Upper lobe of right lung (tissue), 1 donor: ENCODE measurements at regions not wholly inside any gene's neighbourhood (a gene's known extent, or its start where the extent isn't known, plus 50 kb on each side); places are given as distances from the start of the nearest gene placed in this dataset.

ENCODE experiments used
- ATAC-seq: fragments of 200-7000 bp; cut with Tn5 transposase; one replicate; pipeline ENCODE4 v1.9.1; 2020; ENCODE audit warnings: mild to moderate bottlenecking, moderate library complexity
- DNase-seq: peaks from one replicate; pipeline ENCODE4 v3.0.0-alpha.2; 2020
- H3K27ac ChIP-seq: fragments of 200-600 bp; one replicate; pipeline ENCODE4 v1.8.0; 2022
- H3K27me3 ChIP-seq: fragments of 200-600 bp; one replicate; pipeline ENCODE4 v1.8.0; 2022; ENCODE audit warnings: mild to moderate bottlenecking
- H3K36me3 ChIP-seq: fragments of 200-600 bp; one replicate; pipeline ENCODE4 v1.8.0; 2022
- H3K4me1 ChIP-seq: fragments of 200-600 bp; one replicate; pipeline ENCODE4 v1.8.0; 2022
- H3K4me3 ChIP-seq: fragments of 200-600 bp; one replicate; pipeline ENCODE4 v1.8.0; 2022; ENCODE audit warnings: mild to moderate bottlenecking
- H3K9me3 ChIP-seq: fragments of 200-600 bp; one replicate; pipeline ENCODE4 v1.8.0; 2022
- intact Hi-C: fragments of 100-400 bp; cut with DNase I; formaldehyde crosslinking; loops from one replicate; pipeline ENCODE4 v1.11.0; 2022
- TF ChIP-seq, protein P1 (sequence below): fragments of 200-600 bp; IDR thresholded peaks from one replicate; pipeline ENCODE4 v1.8.0; 2022; ENCODE audit warnings: antibody characterized with exemption
- donor health status: DM: no; HTN: yes; CAD: no; lungs with severe emphysema.

- Histone ChIP-seq H3K9me3 (no peaks in the 10 kb centered on the region), H3K27ac (peak overlapping the region; percentile 24), H3K36me3 (no peaks in the 10 kb centered on the region), H3K4me3 (no peak overlapping the region), H3K4me1 (peaks cover 26% of the 10 kb centered on the region), H3K27me3 (no peaks in the 10 kb centered on the region)
- intact Hi-C loops = no loop called here
- no peak for ATAC-seq
- TF ChIP-seq, protein P1, sequence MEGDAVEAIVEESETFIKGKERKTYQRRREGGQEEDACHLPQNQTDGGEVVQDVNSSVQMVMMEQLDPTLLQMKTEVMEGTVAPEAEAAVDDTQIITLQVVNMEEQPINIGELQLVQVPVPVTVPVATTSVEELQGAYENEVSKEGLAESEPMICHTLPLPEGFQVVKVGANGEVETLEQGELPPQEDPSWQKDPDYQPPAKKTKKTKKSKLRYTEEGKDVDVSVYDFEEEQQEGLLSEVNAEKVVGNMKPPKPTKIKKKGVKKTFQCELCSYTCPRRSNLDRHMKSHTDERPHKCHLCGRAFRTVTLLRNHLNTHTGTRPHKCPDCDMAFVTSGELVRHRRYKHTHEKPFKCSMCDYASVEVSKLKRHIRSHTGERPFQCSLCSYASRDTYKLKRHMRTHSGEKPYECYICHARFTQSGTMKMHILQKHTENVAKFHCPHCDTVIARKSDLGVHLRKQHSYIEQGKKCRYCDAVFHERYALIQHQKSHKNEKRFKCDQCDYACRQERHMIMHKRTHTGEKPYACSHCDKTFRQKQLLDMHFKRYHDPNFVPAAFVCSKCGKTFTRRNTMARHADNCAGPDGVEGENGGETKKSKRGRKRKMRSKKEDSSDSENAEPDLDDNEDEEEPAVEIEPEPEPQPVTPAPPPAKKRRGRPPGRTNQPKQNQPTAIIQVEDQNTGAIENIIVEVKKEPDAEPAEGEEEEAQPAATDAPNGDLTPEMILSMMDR = no peak
- no peak for DNase-seq
These were observed 226.0 kb downstream of the SNX18 start for GRCh38 chr5:54743581-54743980.

- no peak for DNase-seq
These were observed 224.9 kb downstream of the SNX18 start for GRCh38 chr5:54742417-54742891.

DNA sequence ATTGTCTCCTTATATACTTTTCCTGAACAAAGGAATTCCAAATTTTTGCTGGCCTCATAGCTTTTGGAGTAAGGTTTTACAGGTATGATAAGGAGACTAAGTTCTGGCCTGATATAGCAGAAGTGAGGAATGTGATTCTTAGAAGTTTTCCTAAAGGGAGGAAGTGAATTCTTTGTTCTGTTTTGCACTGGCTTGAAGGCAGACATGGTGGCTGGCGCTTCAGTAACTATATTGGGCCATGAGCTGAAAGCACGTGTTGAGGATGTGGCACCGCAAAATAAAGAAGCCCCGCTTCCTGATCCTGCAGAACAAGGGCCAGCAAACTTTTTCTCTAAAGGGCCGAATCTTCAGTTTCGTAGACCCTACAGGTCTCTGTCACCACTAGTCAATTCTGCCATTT is 224.2 kb downstream of the SNX18 start:
- Histone ChIP-seq H3K4me1 (peaks cover 26% of the 10 kb centered on the region), H3K4me3 (no peak overlapping the region), H3K36me3 (no peaks in the 10 kb centered on the region), H3K9me3 (no peaks in the 10 kb centered on the region), H3K27me3 (no peaks in the 10 kb centered on the region), H3K27ac (no peak overlapping the region)
- ATAC-seq (no peak), DNase-seq (no peak)
- TF ChIP-seq, protein P1 = no peak
- intact Hi-C loops = no loop called here

More at GRCh38 chr5:54742417-54742891, 224.9 kb downstream of the SNX18 start:
- H3K36me3 ChIP-seq = no peaks in the 10 kb centered on the region
- no peaks in the 10 kb centered on the region for H3K9me3 ChIP-seq
- peaks cover 26% of the 10 kb centered on the region for H3K4me1 ChIP-seq
- intact Hi-C loops = no loop called here
- TF ChIP-seq, protein P1 = no peak
- H3K27ac ChIP-seq = no peak overlapping the region
- no peaks in the 10 kb centered on the region for H3K27me3 ChIP-seq
- no peak overlapping the region for H3K4me3 ChIP-seq
- ATAC-seq = peak; percentile 26

DNA sequence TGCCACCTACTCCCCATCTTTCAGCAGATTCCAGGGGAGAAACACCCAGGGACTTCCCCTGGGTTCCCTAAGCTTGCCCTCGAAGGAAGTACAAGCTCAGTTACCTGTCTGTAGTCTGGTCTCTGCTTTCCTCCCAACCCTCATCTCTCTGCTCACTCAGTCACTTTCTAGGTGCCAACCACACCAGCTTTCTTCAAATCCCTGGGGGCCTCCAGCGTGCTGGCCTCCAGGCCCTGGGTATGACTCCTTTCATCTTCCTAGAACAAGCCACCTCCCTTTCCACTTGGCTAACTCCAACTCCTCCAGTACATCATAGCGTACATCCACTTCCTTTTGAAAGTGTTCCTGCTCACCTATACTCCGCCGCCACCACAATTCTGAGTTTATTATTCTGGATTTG is 222.6 kb downstream of the SNX18 start:
- DNase-seq (no peak), ATAC-seq (no peak)
- H3K4me3 ChIP-seq = no peak overlapping the region
- no peaks in the 10 kb centered on the region for H3K27me3 ChIP-seq
- H3K27ac ChIP-seq = no peak overlapping the region
- peaks cover 23% of the 10 kb centered on the region for H3K4me1 ChIP-seq
- intact Hi-C loops = no loop called here
- H3K36me3 ChIP-seq = no peaks in the 10 kb centered on the region
- TF ChIP-seq, protein P1 = no peak
- no peaks in the 10 kb centered on the region for H3K9me3 ChIP-seq

DNA sequence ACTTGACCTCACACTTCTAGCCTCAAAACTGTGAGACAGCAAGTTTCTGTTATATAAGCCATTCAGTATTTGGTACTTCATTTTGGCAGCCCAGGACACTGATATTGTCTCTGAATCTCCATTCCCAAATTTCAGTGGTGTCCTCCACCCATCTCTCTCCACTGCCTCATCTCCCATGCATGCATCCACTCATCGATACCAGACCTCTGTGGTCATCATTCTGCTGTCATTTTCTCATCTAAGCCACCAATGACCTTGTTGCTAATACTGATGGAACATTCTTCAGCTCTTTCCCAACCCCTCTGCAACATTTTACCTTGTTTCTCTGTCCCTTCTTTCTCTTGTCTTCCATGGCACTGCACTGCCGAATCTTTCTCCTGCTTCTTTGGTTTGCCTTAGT is 221.8 kb downstream of the SNX18 start:
- TF ChIP-seq, protein P1 = no peak
- ATAC-seq (no peak), DNase-seq (no peak)
- no peak overlapping the region for H3K4me3 ChIP-seq
- intact Hi-C loops = no loop called here
- H3K36me3 ChIP-seq = no peaks in the 10 kb centered on the region
- H3K9me3 ChIP-seq = no peaks in the 10 kb centered on the region
- no peak overlapping the region for H3K27ac ChIP-seq
- H3K4me1 ChIP-seq = peaks cover 16% of the 10 kb centered on the region
- H3K27me3 ChIP-seq = no peaks in the 10 kb centered on the region

DNA sequence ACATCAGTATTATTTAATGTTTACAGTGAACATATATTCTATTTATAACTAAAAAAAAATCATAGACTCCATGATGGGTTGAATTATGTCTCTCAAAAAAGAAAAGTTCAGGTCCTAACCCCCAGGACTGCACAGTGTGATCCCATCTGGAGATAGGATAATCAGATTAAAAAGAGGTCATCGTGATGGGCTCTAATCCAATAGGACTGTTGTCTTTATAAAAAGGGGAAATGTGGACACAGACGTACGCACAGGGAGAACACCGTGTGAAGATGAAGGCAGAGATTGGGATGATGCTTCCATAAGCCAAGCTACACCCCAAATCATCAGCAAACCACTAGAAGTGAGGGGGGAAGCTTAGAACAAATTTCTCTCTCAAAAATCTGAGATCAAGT is 221.4 kb downstream of the SNX18 start:
- intact Hi-C loops = no loop called here
- H3K4me3 ChIP-seq = no peak overlapping the region

More for the DNA sequence above, 221.4 kb downstream of the SNX18 start:
- Histone ChIP-seq H3K27me3 (no peaks in the 10 kb centered on the region), H3K9me3 (no peaks in the 10 kb centered on the region), H3K27ac (no peak overlapping the region), H3K4me1 (peaks cover 12% of the 10 kb centered on the region), H3K36me3 (no peaks in the 10 kb centered on the region)
- ATAC-seq (no peak), DNase-seq (no peak)
- TF ChIP-seq, protein P1 = no peak
